Immature natural killer cell (primary cell): ENCODE measurements at regions not wholly inside any gene's neighbourhood (a gene's known extent, or its start where the extent isn't known, plus 50 kb on each side); places are given as distances from the start of the nearest gene placed in this dataset.

Experiments
- DNase-seq, 3 donors: peaks; one replicate each; pipeline ENCODE4 v3.0.0; 2022; ENCODE audit warnings: mixed read lengths in 1 of 3
- H3K27ac Mint-ChIP-seq, 6 donors: one replicate each; pipeline ENCODE4 v1.8.0; 2020; ENCODE audit warnings: mixed read lengths in 6 of 6, mild to moderate bottlenecking in 5 of 6, inconsistent platforms in 4 of 6, moderate library complexity in 3 of 6
- H3K27me3 Mint-ChIP-seq, 3 donors: one replicate each; pipeline ENCODE4 v1.8.0; 2020 to 2021; ENCODE audit warnings: low read depth in 3 of 3, mild to moderate bottlenecking in 3 of 3, mixed read lengths in 3 of 3, moderate library complexity in 3 of 3, inconsistent platforms in 1 of 3
- H3K36me3 Mint-ChIP-seq, 3 donors: one replicate each; pipeline ENCODE4 v1.8.0; 2020; ENCODE audit warnings: mixed read lengths in 3 of 3, inconsistent platforms in 2 of 3, mild to moderate bottlenecking in 2 of 3
- H3K4me1 Mint-ChIP-seq, 2 donors: one replicate each; pipeline ENCODE4 v1.8.0; 2020; ENCODE audit warnings: inconsistent platforms in 2 of 2, mild to moderate bottlenecking in 2 of 2, mixed read lengths in 2 of 2, moderate library complexity in 1 of 2
- H3K4me3 Mint-ChIP-seq, 5 donors: one replicate each; pipeline ENCODE4 v1.8.0; 2020; ENCODE audit warnings: mild to moderate bottlenecking in 5 of 5, mixed read lengths in 5 of 5, inconsistent platforms in 3 of 5, moderate library complexity in 3 of 5
- H3K9me3 Mint-ChIP-seq, 6 donors: one replicate each; pipeline ENCODE4 v1.8.0; 2020; ENCODE audit warnings: mild to moderate bottlenecking in 6 of 6, mixed read lengths in 6 of 6, inconsistent platforms in 4 of 6, moderate library complexity in 3 of 6

DNA sequence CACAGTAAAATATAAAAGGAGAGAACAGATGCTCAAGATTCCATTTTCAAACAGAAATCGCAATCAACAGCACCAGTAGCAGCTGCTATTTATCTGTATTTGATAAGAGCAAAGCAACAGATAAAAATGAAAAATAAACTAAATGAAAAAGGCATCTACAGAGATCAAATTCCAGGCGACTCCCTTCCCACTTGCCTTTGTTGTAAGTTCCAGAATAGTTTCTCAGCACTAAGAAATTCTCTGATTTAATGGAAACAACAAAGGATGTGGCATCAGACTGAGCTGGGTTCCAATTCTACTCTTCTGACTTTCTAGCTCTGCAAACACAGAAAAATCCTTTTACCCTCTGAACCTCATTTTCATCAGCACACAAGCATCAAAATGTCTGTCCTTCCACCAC is 110.8 kb upstream of the MME start:
- Mint-ChIP-seq H3K4me3 (no peak overlapping the region), H3K27ac (no peak overlapping the region), H3K36me3 (no peaks in the 10 kb centered on the region), H3K27me3 (no peaks in the 10 kb centered on the region), H3K9me3 (peaks cover 0 to 7% (median 0%) of the 10 kb centered on the region in 6 donors), H3K4me1 (no peaks in the 10 kb centered on the region)
- no peak for DNase-seq

DNA sequence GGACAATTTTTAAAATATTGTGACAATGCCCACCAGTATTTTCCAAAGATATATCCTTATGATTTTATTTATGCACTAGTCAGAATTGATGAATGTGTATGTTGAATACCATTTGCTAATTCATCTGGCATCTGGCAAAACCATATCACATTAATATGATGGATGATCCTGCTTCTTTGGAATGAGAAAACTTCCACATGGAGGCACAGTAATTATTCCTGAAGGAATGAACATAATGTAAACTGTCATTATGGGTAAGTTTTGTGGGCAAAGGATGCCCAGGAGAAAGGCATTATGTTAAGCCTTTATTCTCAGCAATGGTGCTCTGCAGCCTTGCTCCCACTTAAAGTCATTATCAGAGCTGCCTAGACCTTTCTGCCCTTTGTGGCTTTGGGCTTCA is 113.0 kb upstream of the MME start:
- Mint-ChIP-seq H3K4me3 (no peak overlapping the region), H3K27me3 (no peaks in the 10 kb centered on the region)

GRCh38 chr3:154956815-154957214 is 123.3 kb upstream of the MME start:
- H3K4me1 Mint-ChIP-seq, result no peaks in the 10 kb centered on the region
- H3K36me3 Mint-ChIP-seq, result no peaks in the 10 kb centered on the region
- no peaks in the 10 kb centered on the region for H3K27me3 Mint-ChIP-seq
- H3K9me3 Mint-ChIP-seq, result peaks cover 0 to 7% (median 4%) of the 10 kb centered on the region in 6 donors
- H3K27ac Mint-ChIP-seq, result no peak overlapping the region
- no peak for DNase-seq
- no peak overlapping the region for H3K4me3 Mint-ChIP-seq

More for the DNA sequence above, 113.0 kb upstream of the MME start:
- H3K27ac Mint-ChIP-seq, result no peak overlapping the region
- H3K9me3 Mint-ChIP-seq, result peaks cover 0 to 15% (median 1%) of the 10 kb centered on the region in 6 donors
- H3K36me3 Mint-ChIP-seq, result no peaks in the 10 kb centered on the region
- DNase-seq, result no peak
- H3K4me1 Mint-ChIP-seq, result no peaks in the 10 kb centered on the region

GRCh38 chr3:154955907-154956533 is 124.1 kb upstream of the MME start:
- Mint-ChIP-seq H3K27me3 (no peaks in the 10 kb centered on the region), H3K9me3 (peaks cover 0 to 7% (median 5%) of the 10 kb centered on the region in 6 donors), H3K27ac (no peak overlapping the region), H3K4me1 (no peaks in the 10 kb centered on the region), H3K4me3 (no peak overlapping the region), H3K36me3 (no peaks in the 10 kb centered on the region)
- no peak for DNase-seq

GRCh38 chr3:154954757-154955156 is 125.4 kb upstream of the MME start:
- no peaks in the 10 kb centered on the region for H3K36me3 Mint-ChIP-seq
- H3K4me1 Mint-ChIP-seq, result no peaks in the 10 kb centered on the region
- no peak overlapping the region for H3K4me3 Mint-ChIP-seq
- H3K27ac Mint-ChIP-seq, result no peak overlapping the region
- DNase-seq, result no peak
- peaks cover 0 to 13% (median 6%) of the 10 kb centered on the region in 6 donors for H3K9me3 Mint-ChIP-seq
- no peaks in the 10 kb centered on the region for H3K27me3 Mint-ChIP-seq

DNA sequence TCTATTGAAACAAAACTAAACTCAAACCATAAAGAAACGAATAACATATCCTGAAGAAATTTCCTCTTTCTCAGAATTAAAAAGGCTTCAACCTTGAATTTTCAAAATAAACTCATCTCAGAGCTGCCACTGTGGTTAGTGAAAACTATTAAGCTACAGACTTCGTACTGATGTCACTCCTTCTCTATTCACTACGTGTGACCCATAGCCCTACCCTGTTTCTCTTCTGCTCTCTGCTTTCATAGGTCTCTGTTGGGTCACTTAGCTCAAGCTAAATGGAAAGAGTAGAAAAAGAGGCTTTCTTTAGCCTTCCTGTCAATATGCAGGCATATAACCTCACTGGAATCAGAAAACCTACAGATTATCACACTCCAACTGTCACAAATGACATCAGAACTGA is 126.6 kb upstream of the MME start:
- H3K4me1 Mint-ChIP-seq, result no peaks in the 10 kb centered on the region
- DNase-seq, result no peak
- peaks cover 0 to 1% (median 0%) of the 10 kb centered on the region in 3 donors for H3K27me3 Mint-ChIP-seq

DNA sequence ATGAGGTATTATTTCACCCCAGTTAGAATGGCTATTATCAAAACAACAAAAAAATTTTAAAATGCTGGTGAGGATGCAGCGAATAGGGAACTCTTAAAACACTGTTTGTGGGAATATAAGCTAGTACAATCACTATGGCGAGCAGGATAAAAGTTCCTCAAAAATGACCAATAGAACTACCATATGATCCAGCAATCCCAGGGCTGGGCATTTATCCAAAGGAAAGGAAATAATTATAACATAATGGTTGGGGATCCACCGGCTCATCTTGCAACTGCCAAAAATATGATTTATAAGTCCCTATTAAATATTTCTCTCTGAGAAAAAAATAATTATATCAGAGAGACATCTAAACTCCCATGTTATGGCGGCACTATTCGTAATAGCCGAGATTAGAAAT is 127.6 kb upstream of the MME start:
- no peak overlapping the region for H3K4me3 Mint-ChIP-seq
- H3K4me1 Mint-ChIP-seq, result no peaks in the 10 kb centered on the region
- H3K27me3 Mint-ChIP-seq, result peaks cover 0 to 6% (median 0%) of the 10 kb centered on the region in 3 donors
- H3K9me3 Mint-ChIP-seq, result peaks cover 7 to 24% (median 16%) of the 10 kb centered on the region in 6 donors
- DNase-seq, result no peak
- H3K36me3 Mint-ChIP-seq, result no peaks in the 10 kb centered on the region
- no peak overlapping the region for H3K27ac Mint-ChIP-seq

More for the DNA sequence above, 126.6 kb upstream of the MME start:
- H3K27ac Mint-ChIP-seq, result no peak overlapping the region
- no peaks in the 10 kb centered on the region for H3K36me3 Mint-ChIP-seq
- peaks cover 7 to 17% (median 10%) of the 10 kb centered on the region in 6 donors for H3K9me3 Mint-ChIP-seq
- H3K4me3 Mint-ChIP-seq, result no peak overlapping the region

DNA sequence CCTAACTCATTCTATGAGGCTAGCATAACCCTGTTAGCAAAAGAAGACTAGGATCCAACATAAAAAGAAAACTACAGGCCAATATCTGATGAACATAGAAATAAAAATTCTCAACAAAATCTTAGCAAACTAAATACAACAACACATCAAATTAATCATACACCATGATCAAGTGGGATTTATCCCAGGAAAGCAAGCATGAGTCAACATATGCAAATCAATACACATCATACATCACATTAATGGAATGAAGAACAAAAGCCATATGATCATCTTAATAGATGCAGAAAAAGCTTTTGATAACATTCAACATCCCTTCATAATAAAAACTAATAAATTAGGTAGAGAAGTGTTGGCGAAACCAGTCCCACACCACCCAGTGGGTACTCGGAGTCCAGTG is 136.1 kb upstream of the MME start:
- Mint-ChIP-seq H3K4me3 (peak overlapping the region in 1 of 5 donors; percentile 10), H3K4me1 (no peaks in the 10 kb centered on the region), H3K36me3 (no peaks in the 10 kb centered on the region), H3K27me3 (peaks cover 0 to 5% (median 0%) of the 10 kb centered on the region in 3 donors), H3K27ac (no peak overlapping the region), H3K9me3 (peaks cover 15 to 38% (median 23%) of the 10 kb centered on the region in 6 donors)
- DNase-seq, result no peak

DNA sequence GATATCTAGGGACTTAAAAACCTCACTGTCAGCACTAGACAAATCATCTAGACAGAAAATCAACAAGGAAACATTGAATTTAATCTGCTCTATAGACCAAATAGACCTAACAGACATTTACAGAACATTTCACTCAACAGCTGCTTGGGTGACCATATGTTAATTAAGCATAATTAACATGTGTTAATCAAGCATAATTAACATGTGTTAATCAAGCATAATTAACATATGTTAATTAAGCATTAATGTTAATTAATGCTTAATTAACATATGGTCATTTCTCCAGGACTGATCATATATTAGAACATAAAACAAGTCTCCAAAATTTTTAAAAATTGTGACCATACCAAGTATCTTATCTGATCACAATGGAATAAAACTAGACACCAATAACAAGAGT is 137.3 kb upstream of the MME start:
- H3K36me3 Mint-ChIP-seq, result no peaks in the 10 kb centered on the region
- H3K4me3 Mint-ChIP-seq, result no peak overlapping the region
- no peak overlapping the region for H3K27ac Mint-ChIP-seq
- peaks cover 14 to 29% (median 22%) of the 10 kb centered on the region in 6 donors for H3K9me3 Mint-ChIP-seq
- H3K4me1 Mint-ChIP-seq, result no peaks in the 10 kb centered on the region
- H3K27me3 Mint-ChIP-seq, result peaks cover 0 to 3% (median 0%) of the 10 kb centered on the region in 3 donors
- no peak for DNase-seq

DNA sequence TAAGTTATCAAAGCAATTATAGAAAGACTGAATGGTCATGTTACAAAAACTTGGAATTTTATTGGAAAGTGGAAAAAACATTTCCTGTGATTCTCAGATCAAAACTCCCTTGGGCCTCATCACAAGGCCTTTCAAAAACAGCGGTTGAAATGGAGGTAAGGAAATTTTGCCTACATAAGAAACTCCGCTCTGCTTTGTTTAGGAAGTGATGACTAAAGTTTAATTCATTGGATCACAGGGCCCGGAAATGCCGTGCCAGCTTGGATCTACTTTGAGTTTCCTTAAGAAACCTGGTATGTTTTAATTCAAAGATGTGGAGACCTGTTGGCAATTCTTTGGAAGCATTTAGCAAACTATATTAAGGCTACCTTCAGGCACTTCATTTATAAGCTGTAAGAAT is 143.9 kb upstream of the MME start:
- Mint-ChIP-seq H3K27me3 (peaks cover 0 to 1% (median 0%) of the 10 kb centered on the region in 3 donors), H3K4me3 (no peak overlapping the region), H3K27ac (no peak overlapping the region), H3K4me1 (no peaks in the 10 kb centered on the region), H3K9me3 (peaks cover 10 to 22% (median 15%) of the 10 kb centered on the region in 6 donors), H3K36me3 (no peaks in the 10 kb centered on the region)
- no peak for DNase-seq

- DNase-seq, result no peak
- H3K27me3 Mint-ChIP-seq, result peaks cover 0 to 1% (median 0%) of the 10 kb centered on the region in 3 donors
- no peak overlapping the region for H3K27ac Mint-ChIP-seq
- H3K4me3 Mint-ChIP-seq, result no peak overlapping the region
- no peaks in the 10 kb centered on the region for H3K4me1 Mint-ChIP-seq
- no peaks in the 10 kb centered on the region for H3K36me3 Mint-ChIP-seq
- peaks cover 3 to 14% (median 11%) of the 10 kb centered on the region in 6 donors for H3K9me3 Mint-ChIP-seq
Observed at GRCh38 chr3:154933581-154933980, 146.5 kb upstream of the MME start.

GRCh38 chr3:154932633-154933032 is 147.5 kb upstream of the MME start:
- Mint-ChIP-seq H3K4me3 (no peak overlapping the region), H3K9me3 (peaks cover 3 to 11% (median 10%) of the 10 kb centered on the region in 6 donors), H3K36me3 (no peaks in the 10 kb centered on the region), H3K27ac (no peak overlapping the region), H3K4me1 (no peaks in the 10 kb centered on the region), H3K27me3 (no peaks in the 10 kb centered on the region)
- no peak for DNase-seq

- Mint-ChIP-seq H3K27me3 (no peaks in the 10 kb centered on the region), H3K4me3 (no peak overlapping the region), H3K36me3 (no peaks in the 10 kb centered on the region), H3K9me3 (peaks cover 3 to 11% (median 8%) of the 10 kb centered on the region in 6 donors), H3K27ac (no peak overlapping the region), H3K4me1 (no peaks in the 10 kb centered on the region)
- DNase-seq, result no peak
Observed at GRCh38 chr3:154931484-154931883, 148.6 kb upstream of the MME start.

DNA sequence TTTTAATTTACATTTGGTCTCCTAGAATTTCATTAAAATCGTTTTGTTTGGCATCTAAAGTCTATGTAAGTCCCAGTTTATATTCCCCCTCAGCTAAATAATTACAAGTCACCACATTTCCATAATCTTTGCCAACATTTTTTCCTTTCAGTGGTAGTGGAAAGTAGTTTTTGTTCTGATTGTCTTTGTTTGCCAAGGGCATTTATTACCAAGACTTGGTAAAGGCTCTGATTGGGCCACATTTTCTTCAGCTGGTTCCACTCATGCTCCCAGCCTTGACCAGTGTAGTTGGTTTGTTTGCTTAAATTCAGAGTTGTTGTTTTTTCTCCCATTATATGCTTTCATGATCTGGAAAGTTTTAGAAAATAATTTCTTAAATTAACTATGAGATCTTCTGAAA is 153.4 kb upstream of the MME start:
- Mint-ChIP-seq H3K4me3 (no peak overlapping the region), H3K4me1 (no peaks in the 10 kb centered on the region), H3K36me3 (no peaks in the 10 kb centered on the region), H3K27me3 (no peaks in the 10 kb centered on the region), H3K27ac (no peak overlapping the region), H3K9me3 (peaks cover 2 to 10% (median 5%) of the 10 kb centered on the region in 6 donors)
- no peak for DNase-seq

DNA sequence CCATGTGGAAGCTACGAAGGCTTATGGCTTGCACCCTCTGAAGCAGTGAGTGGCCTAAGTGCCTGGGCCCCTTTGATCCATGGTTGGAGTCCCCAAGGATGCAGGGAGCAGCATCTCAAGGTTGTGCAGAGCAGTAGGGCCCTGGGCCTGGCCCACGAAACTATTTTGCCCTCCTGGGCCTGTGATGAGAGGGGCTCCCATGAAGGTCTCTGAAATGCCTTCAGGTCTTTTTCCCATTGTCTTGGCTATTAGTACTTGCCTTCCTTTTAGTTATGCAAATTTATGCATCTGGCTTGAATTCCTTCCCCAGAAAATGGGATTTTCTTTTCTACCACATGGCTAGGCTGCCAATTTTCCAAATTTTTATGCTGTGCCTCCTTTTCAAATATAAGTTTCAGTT is 158.8 kb upstream of the MME start:
- H3K27ac Mint-ChIP-seq, result no peak overlapping the region
- H3K4me1 Mint-ChIP-seq, result no peaks in the 10 kb centered on the region
- no peaks in the 10 kb centered on the region for H3K36me3 Mint-ChIP-seq
- no peak overlapping the region for H3K4me3 Mint-ChIP-seq
- peaks cover 4 to 25% (median 10%) of the 10 kb centered on the region in 6 donors for H3K9me3 Mint-ChIP-seq
- H3K27me3 Mint-ChIP-seq, result peaks cover 0 to 2% (median 0%) of the 10 kb centered on the region in 3 donors
- no peak for DNase-seq
